ENCODE measurements at regions not wholly inside any gene's neighbourhood (a gene's known extent, or its start where the extent isn't known, plus 50 kb on each side); places are given as distances from the start of the nearest gene placed in this dataset.

GRCh38 chr4:1516261-1516660, 110.0 kb upstream of the NKX1-1 start:
- no peak for TF ChIP-seq CTCF (conservative IDR thresholded peaks at IDR 0.05; ENCODE audit: low read length)
- no peak for TF ChIP-seq EZH2phosphoT487 (IDR thresholded peaks at IDR 0.05; ENCODE audit: borderline replicate concordance, low read depth, low read length)

Data from OCI-LY7 (cell line).